Effector memory CD4-positive, alpha-beta T cell (primary cell): ENCODE measurements at regions not wholly inside any gene's neighbourhood (a gene's known extent, or its start where the extent isn't known, plus 50 kb on each side); places are given as distances from the start of the nearest gene placed in this dataset.

Source experiments
- DNase-seq, 3 donors: peaks; one replicate each; pipeline ENCODE4 v3.0.0-alpha.2; 2020
- H3K27ac ChIP-seq: 2 replicates; pipeline ENCODE4 v1.7.0; 2013; ENCODE audit warnings: mild to moderate bottlenecking, low read length, moderate library complexity; ENCODE audit not compliant: insufficient read depth, poor library complexity, severe bottlenecking
- H3K27me3 ChIP-seq: replicated peaks from 2 replicates; pipeline ENCODE4 v1.7.0; 2013; ENCODE audit warnings: mild to moderate bottlenecking, low read length; ENCODE audit not compliant: insufficient read depth, control insufficient read depth, poor library complexity, severe bottlenecking
- H3K36me3 ChIP-seq: 2 replicates; pipeline ENCODE4 v1.7.0; 2013; ENCODE audit warnings: mild to moderate bottlenecking, low read length, moderate library complexity; ENCODE audit not compliant: control insufficient read depth, insufficient read depth
- H3K4me1 ChIP-seq: 2 replicates; pipeline ENCODE4 v1.7.0; 2013; ENCODE audit warnings: low read length, mild to moderate bottlenecking; ENCODE audit not compliant: control insufficient read depth, insufficient read depth, poor library complexity, severe bottlenecking
- H3K4me3 ChIP-seq: 2 replicates; pipeline ENCODE4 v1.7.0; 2013; ENCODE audit warnings: low read length, low read depth, mild to moderate bottlenecking; ENCODE audit not compliant: insufficient read depth, poor library complexity, severe bottlenecking
- H3K9me3 ChIP-seq: 2 replicates; pipeline ENCODE4 v1.7.0; 2013; ENCODE audit warnings: mild to moderate bottlenecking, low read length, moderate library complexity; ENCODE audit not compliant: control insufficient read depth

- DNase-seq: no peak
- no peaks in the 10 kb centered on the region for H3K4me1 ChIP-seq
- H3K4me3 ChIP-seq: no peak overlapping the region
- no peaks in the 10 kb centered on the region for H3K9me3 ChIP-seq
- H3K36me3 ChIP-seq: no peaks in the 10 kb centered on the region
- H3K27me3 ChIP-seq: no peaks in the 10 kb centered on the region
- H3K27ac ChIP-seq: no peak overlapping the region
Measured at GRCh38 chr12:47547077-47547476, 158.8 kb downstream of the RPAP3 start.

- no peaks in the 10 kb centered on the region for H3K36me3 ChIP-seq
- no peaks in the 10 kb centered on the region for H3K27me3 ChIP-seq
- no peaks in the 10 kb centered on the region for H3K4me1 ChIP-seq
- H3K4me3 ChIP-seq: no peak overlapping the region
- H3K9me3 ChIP-seq: no peaks in the 10 kb centered on the region
- DNase-seq: no peak
- H3K27ac ChIP-seq: no peak overlapping the region
Measured at GRCh38 chr12:47545938-47546609, 159.8 kb downstream of the RPAP3 start.

GRCh38 chr12:47534695-47535094 lies 171.1 kb downstream of the RPAP3 start:
- no peaks in the 10 kb centered on the region for H3K4me1 ChIP-seq
- H3K9me3 ChIP-seq: no peaks in the 10 kb centered on the region
- no peaks in the 10 kb centered on the region for H3K36me3 ChIP-seq
- no peaks in the 10 kb centered on the region for H3K27me3 ChIP-seq
- no peak for DNase-seq
- no peak overlapping the region for H3K27ac ChIP-seq
- H3K4me3 ChIP-seq: no peak overlapping the region

GRCh38 chr12:47530050-47530449 lies 175.8 kb downstream of the RPAP3 start:
- no peak overlapping the region for H3K27ac ChIP-seq

GRCh38 chr12:47527816-47528215 lies 178.0 kb downstream of the RPAP3 start:
- Histone ChIP-seq H3K36me3 (no peaks in the 10 kb centered on the region), H3K9me3 (no peaks in the 10 kb centered on the region), H3K4me1 (no peaks in the 10 kb centered on the region), H3K4me3 (no peak overlapping the region), H3K27ac (no peak overlapping the region), H3K27me3 (no peaks in the 10 kb centered on the region)
- DNase-seq: no peak

More at GRCh38 chr12:47530050-47530449, 175.8 kb downstream of the RPAP3 start:
- Histone ChIP-seq H3K9me3 (no peaks in the 10 kb centered on the region), H3K36me3 (no peaks in the 10 kb centered on the region), H3K4me1 (no peaks in the 10 kb centered on the region), H3K27me3 (no peaks in the 10 kb centered on the region), H3K4me3 (no peak overlapping the region)
- DNase-seq: no peak

GRCh38 chr12:47520029-47520428 lies 185.8 kb downstream of the RPAP3 start:
- Histone ChIP-seq H3K27ac (no peak overlapping the region), H3K4me3 (no peak overlapping the region), H3K36me3 (no peaks in the 10 kb centered on the region), H3K27me3 (no peaks in the 10 kb centered on the region), H3K4me1 (no peaks in the 10 kb centered on the region), H3K9me3 (no peaks in the 10 kb centered on the region)
- no peak for DNase-seq

- no peak for DNase-seq
- Histone ChIP-seq H3K4me1 (no peaks in the 10 kb centered on the region), H3K4me3 (no peak overlapping the region), H3K9me3 (no peaks in the 10 kb centered on the region), H3K27ac (no peak overlapping the region), H3K27me3 (no peaks in the 10 kb centered on the region), H3K36me3 (no peaks in the 10 kb centered on the region)
Measured at GRCh38 chr12:47517122-47517521, 188.7 kb downstream of the RPAP3 start.

- Histone ChIP-seq H3K27ac (no peak overlapping the region), H3K4me1 (no peaks in the 10 kb centered on the region), H3K9me3 (no peaks in the 10 kb centered on the region), H3K36me3 (no peaks in the 10 kb centered on the region), H3K4me3 (no peak overlapping the region), H3K27me3 (no peaks in the 10 kb centered on the region)
- DNase-seq: no peak
Measured at GRCh38 chr12:47509398-47509851, 196.4 kb downstream of the RPAP3 start.

GRCh38 chr12:47507221-47507620 lies 198.6 kb downstream of the RPAP3 start:
- Histone ChIP-seq H3K9me3 (no peaks in the 10 kb centered on the region), H3K4me3 (no peak overlapping the region), H3K36me3 (no peaks in the 10 kb centered on the region), H3K27me3 (no peaks in the 10 kb centered on the region), H3K27ac (no peak overlapping the region), H3K4me1 (no peaks in the 10 kb centered on the region)
- DNase-seq: no peak

GRCh38 chr12:47504775-47505446 lies 200.9 kb downstream of the RPAP3 start:
- Histone ChIP-seq H3K4me1 (no peaks in the 10 kb centered on the region), H3K4me3 (no peak overlapping the region), H3K27me3 (no peaks in the 10 kb centered on the region), H3K9me3 (no peaks in the 10 kb centered on the region), H3K27ac (no peak overlapping the region), H3K36me3 (no peaks in the 10 kb centered on the region)
- no peak for DNase-seq
